ENCODE measurements at regions not wholly inside any gene's neighbourhood (a gene's known extent, or its start where the extent isn't known, plus 50 kb on each side); places are given as distances from the start of the nearest gene placed in this dataset.

DNA sequence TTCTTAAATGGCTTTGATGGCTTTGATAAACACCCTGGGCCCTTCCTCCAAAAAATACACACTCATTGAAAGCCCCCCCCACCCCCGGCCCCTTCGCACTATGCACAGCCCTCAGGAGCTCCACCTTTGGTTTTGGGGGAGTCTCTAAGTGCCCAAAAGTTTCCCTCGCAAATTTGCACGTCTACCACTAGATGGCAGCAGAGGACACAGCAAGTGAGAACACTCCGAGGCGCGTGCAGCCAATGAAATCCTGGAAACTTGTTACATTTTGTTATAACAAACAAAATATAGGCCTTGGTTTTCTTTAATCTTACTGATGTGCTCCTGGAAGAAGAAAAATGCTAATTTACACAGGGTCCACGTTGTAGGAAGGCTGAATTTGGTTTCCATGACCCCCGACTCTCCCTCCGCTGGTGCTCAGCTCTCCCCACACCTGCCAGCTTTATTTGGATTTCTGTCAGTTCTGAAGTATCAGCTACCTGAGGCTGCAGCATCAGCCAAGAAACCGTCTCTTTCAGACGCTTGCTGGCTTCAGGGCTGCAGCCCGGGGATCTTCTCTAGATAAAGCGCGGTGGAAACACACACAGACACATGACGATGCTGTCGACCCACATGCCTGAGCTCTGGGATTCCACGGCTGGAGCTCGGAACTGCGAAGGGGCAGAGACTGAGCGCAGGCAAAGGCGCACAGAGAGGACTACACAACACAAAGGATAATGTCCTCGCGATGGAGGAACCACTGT is 148.3 kb upstream of the RPS6KA2 start:
- Histone ChIP-seq H3K4me3 (no peak overlapping the region), H3K4me1 (no peaks in the 10 kb centered on the region), H3K36me3 (no peaks in the 10 kb centered on the region), H3K27me3 (ENCODE audit: low read depth) (peaks cover 45% of the 10 kb centered on the region), H3K9me3 (replicated peaks) (no peaks in the 10 kb centered on the region), H3K27ac (replicated peaks) (no peak overlapping the region)
- TF ChIP-seq, protein P1, sequence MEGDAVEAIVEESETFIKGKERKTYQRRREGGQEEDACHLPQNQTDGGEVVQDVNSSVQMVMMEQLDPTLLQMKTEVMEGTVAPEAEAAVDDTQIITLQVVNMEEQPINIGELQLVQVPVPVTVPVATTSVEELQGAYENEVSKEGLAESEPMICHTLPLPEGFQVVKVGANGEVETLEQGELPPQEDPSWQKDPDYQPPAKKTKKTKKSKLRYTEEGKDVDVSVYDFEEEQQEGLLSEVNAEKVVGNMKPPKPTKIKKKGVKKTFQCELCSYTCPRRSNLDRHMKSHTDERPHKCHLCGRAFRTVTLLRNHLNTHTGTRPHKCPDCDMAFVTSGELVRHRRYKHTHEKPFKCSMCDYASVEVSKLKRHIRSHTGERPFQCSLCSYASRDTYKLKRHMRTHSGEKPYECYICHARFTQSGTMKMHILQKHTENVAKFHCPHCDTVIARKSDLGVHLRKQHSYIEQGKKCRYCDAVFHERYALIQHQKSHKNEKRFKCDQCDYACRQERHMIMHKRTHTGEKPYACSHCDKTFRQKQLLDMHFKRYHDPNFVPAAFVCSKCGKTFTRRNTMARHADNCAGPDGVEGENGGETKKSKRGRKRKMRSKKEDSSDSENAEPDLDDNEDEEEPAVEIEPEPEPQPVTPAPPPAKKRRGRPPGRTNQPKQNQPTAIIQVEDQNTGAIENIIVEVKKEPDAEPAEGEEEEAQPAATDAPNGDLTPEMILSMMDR (IDR thresholded peaks at IDR 0.05; ENCODE audit: borderline replicate concordance): peak; percentile 83
- intact Hi-C loops (cut with micrococcal nuclease): no loop called here
- DNase-seq: no peak

DNA sequence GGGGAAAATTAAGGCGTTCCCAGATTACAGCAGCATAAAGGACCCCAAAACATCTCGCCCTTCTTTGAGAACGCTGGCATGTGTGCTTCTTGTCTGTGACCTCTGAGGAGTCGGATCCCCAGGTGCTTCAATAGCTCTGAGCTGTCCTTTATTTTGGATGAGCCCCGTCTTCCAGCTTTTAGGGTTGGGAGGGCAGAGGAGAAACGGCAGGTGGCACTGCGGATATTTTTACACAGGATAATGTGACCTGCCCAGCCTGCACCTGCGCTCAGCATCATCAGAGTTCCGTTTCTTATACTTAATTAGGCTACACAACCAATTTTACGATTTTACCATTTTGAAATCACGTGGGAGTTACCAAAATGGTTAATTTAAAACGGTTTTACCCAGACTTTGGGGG is 147.7 kb upstream of the RPS6KA2 start:
- H3K27ac ChIP-seq (replicated peaks): no peak overlapping the region
- peaks cover 45% of the 10 kb centered on the region for H3K27me3 ChIP-seq (ENCODE audit: low read depth)
- no peaks in the 10 kb centered on the region for H3K36me3 ChIP-seq
- H3K9me3 ChIP-seq (replicated peaks): no peaks in the 10 kb centered on the region
- TF ChIP-seq, protein P1 (IDR thresholded peaks at IDR 0.05; ENCODE audit: borderline replicate concordance): no peak
- no peak for DNase-seq
- H3K4me3 ChIP-seq: no peak overlapping the region
- intact Hi-C loops (cut with micrococcal nuclease): no loop called here
- H3K4me1 ChIP-seq: no peaks in the 10 kb centered on the region

DNA sequence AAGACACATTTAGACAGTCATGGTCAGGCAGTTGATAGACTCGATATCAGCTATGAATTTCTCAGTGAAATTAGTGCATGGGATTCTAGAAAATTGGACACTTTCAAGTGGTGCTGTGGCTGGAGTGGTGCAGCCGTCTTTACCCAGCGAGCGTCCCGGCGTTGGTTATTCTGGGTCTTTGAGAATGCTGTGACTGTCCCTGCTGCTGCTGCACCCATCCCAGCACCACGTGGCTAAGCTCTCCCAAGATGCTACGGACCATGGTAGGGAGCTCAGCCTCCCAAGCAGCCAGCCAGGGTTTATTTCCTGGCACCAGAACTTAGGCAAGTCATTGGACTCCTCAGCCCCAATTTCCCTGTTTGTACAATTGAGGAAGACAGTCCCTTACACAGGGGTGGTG is 147.2 kb upstream of the RPS6KA2 start:
- Histone ChIP-seq H3K9me3 (replicated peaks) (no peaks in the 10 kb centered on the region), H3K4me3 (no peak overlapping the region), H3K4me1 (no peaks in the 10 kb centered on the region), H3K36me3 (no peaks in the 10 kb centered on the region), H3K27ac (replicated peaks) (no peak overlapping the region), H3K27me3 (ENCODE audit: low read depth) (peaks cover 45% of the 10 kb centered on the region)
- DNase-seq: no peak
- intact Hi-C loops (cut with micrococcal nuclease): no loop called here
- TF ChIP-seq, protein P1 (IDR thresholded peaks at IDR 0.05; ENCODE audit: borderline replicate concordance): no peak

DNA sequence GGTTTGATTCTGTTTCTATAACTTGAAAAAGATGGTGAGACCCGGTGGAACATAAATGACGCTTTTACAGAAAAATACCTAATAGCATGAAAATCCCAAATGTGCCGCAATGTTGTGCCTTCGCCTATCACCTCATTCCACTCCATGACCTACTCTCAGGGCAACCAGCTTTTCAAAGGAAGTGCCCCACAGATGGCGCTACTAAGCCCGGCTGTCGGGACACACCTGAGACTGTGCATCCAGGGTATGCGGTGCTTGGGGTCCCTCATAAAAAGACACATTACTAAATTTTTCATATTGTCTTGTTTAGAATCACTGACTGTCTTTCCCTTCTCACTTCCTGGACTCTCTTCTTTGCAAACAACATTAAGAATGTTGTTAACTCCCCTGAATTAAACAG is 145.5 kb upstream of the RPS6KA2 start:
- no peak for DNase-seq
- Histone ChIP-seq H3K27ac (replicated peaks) (no peak overlapping the region), H3K27me3 (ENCODE audit: low read depth) (peaks cover 45% of the 10 kb centered on the region), H3K9me3 (replicated peaks) (no peaks in the 10 kb centered on the region), H3K4me1 (no peaks in the 10 kb centered on the region), H3K36me3 (no peaks in the 10 kb centered on the region), H3K4me3 (no peak overlapping the region)
- intact Hi-C loops (cut with micrococcal nuclease): no loop called here
- TF ChIP-seq, protein P1 (IDR thresholded peaks at IDR 0.05; ENCODE audit: borderline replicate concordance): no peak

DNA sequence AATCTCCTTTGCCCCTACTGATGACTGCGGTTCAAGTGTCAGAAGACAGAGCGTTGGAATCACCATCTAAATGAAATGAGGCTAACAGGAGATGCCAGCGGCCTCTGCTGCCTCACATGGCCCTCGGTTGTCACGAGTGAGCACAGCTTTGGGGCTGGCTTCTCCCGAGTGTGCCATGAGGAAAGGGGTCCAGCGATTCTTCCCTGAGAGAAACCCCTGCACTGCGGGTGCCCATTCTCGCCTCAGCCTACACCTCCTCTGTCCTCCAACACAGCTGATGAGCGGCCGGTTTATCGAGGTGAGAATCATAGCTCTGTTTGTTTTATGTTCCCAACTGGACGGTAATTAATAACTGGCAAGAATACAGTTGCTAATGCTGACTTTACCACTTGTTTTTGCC is 144.7 kb upstream of the RPS6KA2 start:
- H3K9me3 ChIP-seq (replicated peaks): no peaks in the 10 kb centered on the region
- intact Hi-C loops (cut with micrococcal nuclease): no loop called here
- no peak overlapping the region for H3K4me3 ChIP-seq
- no peak for DNase-seq
- H3K27me3 ChIP-seq (ENCODE audit: low read depth): peaks cover 44% of the 10 kb centered on the region
- H3K4me1 ChIP-seq: no peaks in the 10 kb centered on the region
- no peaks in the 10 kb centered on the region for H3K36me3 ChIP-seq
- H3K27ac ChIP-seq (replicated peaks): no peak overlapping the region
- TF ChIP-seq, protein P1 (IDR thresholded peaks at IDR 0.05; ENCODE audit: borderline replicate concordance): no peak

All from left ventricle myocardium inferior (tissue), 1 donor.